Endothelial cell of umbilical vein (primary cell): ENCODE measurements at regions not wholly inside any gene's neighbourhood (a gene's known extent, or its start where the extent isn't known, plus 50 kb on each side); places are given as distances from the start of the nearest gene placed in this dataset.

ENCODE experiments used
- BruUV-seq: library from RNA; stranded (reverse); fragments of 400-500 nt; replicated peaks from 2 replicates; lab custom pipeline; 2021; lab: Mats Ljungman, UMichigan
- CTCF ChIA-PET: fragments of 300-600, 350-600 bp; sonication (Branson Sonifier 250); formaldehyde crosslinking; loops from one replicate; lab custom pipeline; 2021; ENCODE audit warnings: antibody characterized with exemption, inconsistent platforms; lab: Charles Lee
- POLR2A ChIA-PET: fragments of 300-600, 350-600 bp; sonication (Branson Sonifier 250); formaldehyde crosslinking; loops from one replicate; lab custom pipeline; 2021; ENCODE audit warnings: antibody characterized with exemption, inconsistent platforms; lab: Charles Lee
- DNase-seq: peaks from one replicate; pipeline ENCODE4 v3.0.0-alpha.2; 2011; ENCODE audit warnings: low read depth, low spot score
- FAIRE-seq: peaks from 2 replicates; lab custom pipeline; 2011; peaks lifted over from hg19 to GRCh38; lab: Jason Lieb, UNC
- H2AFZ ChIP-seq: 2 replicates; pipeline ENCODE4 v1.6.0; 2012; ENCODE audit warnings: low read depth, low read length, control low read depth, inconsistent platforms
- H3K27ac ChIP-seq: 2 replicates; pipeline ENCODE4 v1.5.1; 2011; ENCODE audit warnings: low read depth, mild to moderate bottlenecking, control low read depth, low read length, moderate library complexity; ENCODE audit not compliant: insufficient read depth
- H3K27me3 ChIP-seq, 2 experiments: 2 replicates each; pipeline versions ENCODE4 v1.6.0 to v1.6.1; 2011; ENCODE audit warnings: low read length in 2 of 2, mixed read lengths in 1 of 2; ENCODE audit not compliant: control insufficient read depth in 2 of 2, insufficient read depth in 2 of 2
- H3K36me3 ChIP-seq, 2 experiments: 2 replicates in 1 of 2; 3 replicates in 1 of 2; pipeline ENCODE4 v1.5.1; 2011; ENCODE audit warnings: low read length in 2 of 2, mild to moderate bottlenecking in 1 of 2, moderate library complexity in 1 of 2; ENCODE audit not compliant: control insufficient read depth in 2 of 2, insufficient read depth in 2 of 2; ENCODE audit errors: extremely low read depth in 1 of 2
- H3K4me1 ChIP-seq: 3 replicates; pipeline ENCODE4 v1.5.1; 2011; ENCODE audit warnings: mild to moderate bottlenecking, low read length; ENCODE audit not compliant: control insufficient read depth, insufficient read depth; ENCODE audit errors: extremely low read depth
- H3K4me2 ChIP-seq: 2 replicates; pipeline ENCODE4 v1.6.1; 2011; ENCODE audit warnings: low read length, control low read depth, mixed read lengths; ENCODE audit not compliant: insufficient read depth
- H3K4me3 ChIP-seq, 3 experiments: fragments of 200-600 bp in 1 of 3; sonication (generic), shearing (Covaris generic) in 1 of 3; replicated peaks in 1 of 3; 2 replicates each; pipeline ENCODE4 v1.5.1; 2011 to 2016; ENCODE audit warnings: control low read depth in 3 of 3, low read length in 3 of 3, mild to moderate bottlenecking in 2 of 3, inconsistent platforms in 1 of 3, low read depth in 1 of 3, moderate library complexity in 1 of 3; ENCODE audit not compliant: insufficient read depth in 1 of 3
- H3K79me2 ChIP-seq: 2 replicates; pipeline ENCODE4 v1.6.0; 2012; ENCODE audit warnings: low read length, inconsistent platforms; ENCODE audit not compliant: control insufficient read depth, insufficient read depth
- H3K9ac ChIP-seq: replicated peaks from 2 replicates; pipeline ENCODE3; 2011; ENCODE audit warnings: low read length, control low read depth; ENCODE audit not compliant: insufficient read depth; ENCODE audit errors: extremely low read depth
- H3K9me1 ChIP-seq: replicated peaks from 3 replicates; pipeline ENCODE4 v1.6.0; 2011; ENCODE audit warnings: mild to moderate bottlenecking, low read length; ENCODE audit not compliant: control insufficient read depth, insufficient read depth; ENCODE audit errors: extremely low read depth
- H3K9me3 ChIP-seq: replicated peaks from 2 replicates; pipeline ENCODE4 v1.5.1; 2012; ENCODE audit warnings: low read length, inconsistent platforms; ENCODE audit not compliant: control insufficient read depth, insufficient read depth
- H4K20me1 ChIP-seq: replicated peaks from 2 replicates; pipeline ENCODE3; 2011; ENCODE audit warnings: mild to moderate bottlenecking, low read length; ENCODE audit not compliant: control insufficient read depth, insufficient read depth; ENCODE audit errors: extremely low read depth
- EZH2 ChIP-seq: IDR thresholded peaks from 2 replicates; pipeline ENCODE4 v1.6.1; 2012; ENCODE audit warnings: borderline replicate concordance, low read depth, mild to moderate bottlenecking, moderate library complexity, low read length, inconsistent platforms; ENCODE audit not compliant: severe bottlenecking
- FOS ChIP-seq: IDR thresholded peaks from 2 replicates; pipeline ENCODE4 v1.6.1; 2011; ENCODE audit warnings: mild to moderate bottlenecking, low read length, moderate library complexity, borderline replicate concordance; ENCODE audit not compliant: insufficient read depth
- GATA2 ChIP-seq: IDR thresholded peaks from 2 replicates; pipeline ENCODE4 v1.7.0; 2011; ENCODE audit warnings: low read depth, mild to moderate bottlenecking, moderate library complexity, mixed read lengths, low read length; ENCODE audit not compliant: insufficient read length, insufficient read depth
- JUN ChIP-seq: IDR thresholded peaks from 2 replicates; pipeline ENCODE4 v1.6.1; 2011; ENCODE audit warnings: borderline replicate concordance, low read depth; ENCODE audit not compliant: insufficient read length, insufficient read depth
- MYC ChIP-seq: IDR thresholded peaks from one replicate; pipeline ENCODE4 v1.6.1; 2011; ENCODE audit warnings: mild to moderate bottlenecking, low read depth, low read length
- POLR2A ChIP-seq: IDR thresholded peaks from 2 replicates; pipeline ENCODE4 v1.6.1; 2012; ENCODE audit warnings: low read depth, mild to moderate bottlenecking, control low read depth, low read length
- POLR2AphosphoS5 ChIP-seq: IDR thresholded peaks from 2 replicates; pipeline ENCODE4 v1.6.1; 2012; ENCODE audit warnings: low read depth, mild to moderate bottlenecking, control low read depth, low read length, moderate library complexity; ENCODE audit not compliant: insufficient read depth
- dilution Hi-C: fragments of 300-500 bp; cut with MboI; formaldehyde crosslinking; loops from one replicate; pipeline ENCODE4 v1.15.0; 2019; ENCODE audit warnings: low sequenced_read_pairs; ENCODE audit not compliant: extremely low pct_ligation_motif_present
- intact Hi-C: fragments of 100-400 bp; cut with micrococcal nuclease; formaldehyde crosslinking; loops from one replicate; pipeline ENCODE4 v1.10.0; 2022
- TF ChIP-seq, protein P1 (sequence below): IDR thresholded peaks from 2 replicates; pipeline ENCODE4 v1.6.1; 2011; ENCODE audit not compliant: insufficient read depth, insufficient read length
- TF ChIP-seq, protein P2 (sequence below), 2 donors: IDR thresholded peaks; 1 replicate in 1 of 2; 2 replicates in 1 of 2; pipeline ENCODE4 v1.5.1; 2011; ENCODE audit warnings: low read length in 2 of 2, mild to moderate bottlenecking in 2 of 2, moderate library complexity in 2 of 2, control low read depth in 1 of 2, inconsistent platforms in 1 of 2, low read depth in 1 of 2; ENCODE audit not compliant: insufficient read depth in 1 of 2; ENCODE audit errors: extremely low read depth in 1 of 2

DNA sequence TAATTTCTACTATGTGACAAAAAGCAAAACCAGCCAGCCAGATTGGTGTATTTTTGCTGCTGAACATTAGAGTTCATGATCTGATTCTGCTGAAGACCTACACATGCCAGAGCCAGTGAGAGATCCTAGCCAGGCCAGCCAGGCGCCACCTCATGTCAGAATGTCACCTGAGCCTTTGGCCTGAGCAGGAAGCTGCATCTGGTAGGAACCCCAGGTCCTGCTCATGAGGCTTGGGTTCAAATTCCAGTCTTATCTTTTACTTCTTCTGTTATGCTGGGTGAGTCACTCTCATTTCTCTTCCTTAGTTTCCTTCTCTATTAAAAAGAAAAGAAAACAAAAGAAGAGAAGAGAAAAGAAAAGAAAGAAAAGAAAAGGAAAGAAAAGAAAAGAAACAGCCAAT, 585.1 kb upstream of the CDH5 start:
- no peaks in the 10 kb centered on the region for H3K36me3 ChIP-seq
- H3K9me1 ChIP-seq = no peaks in the 10 kb centered on the region
- no peaks in the 10 kb centered on the region for H3K9me3 ChIP-seq
- BruUV-seq = no TSS peak
- H3K27me3 ChIP-seq = no peaks in the 10 kb centered on the region
- peak; percentile 47 for TF ChIP-seq FOS
- TF ChIP-seq, protein P1, sequence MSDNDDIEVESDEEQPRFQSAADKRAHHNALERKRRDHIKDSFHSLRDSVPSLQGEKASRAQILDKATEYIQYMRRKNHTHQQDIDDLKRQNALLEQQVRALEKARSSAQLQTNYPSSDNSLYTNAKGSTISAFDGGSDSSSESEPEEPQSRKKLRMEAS = no peak
- TF ChIP-seq GATA2 = peak; percentile 73
- peak; percentile 61 for DNase-seq
- ChIA-PET POLR2A (no interaction called here), CTCF (interaction anchor here (0.8 kb wide), 1 partner anchor 14 kb away, joined by 3 read pairs; no protein-coding TSS in a partner anchor)
- dilution Hi-C loops = no loop called here
- H3K79me2 ChIP-seq = no peaks in the 10 kb centered on the region
- H3K27ac ChIP-seq = no peak overlapping the region
- H3K4me3 ChIP-seq = no peak overlapping the region
- no peak overlapping the region for H3K4me2 ChIP-seq
- no peaks in the 10 kb centered on the region for H4K20me1 ChIP-seq
- H2AFZ ChIP-seq = no peak overlapping the region
- H3K4me1 ChIP-seq = peaks cover 4% of the 10 kb centered on the region
- intact Hi-C loops = no loop called here
- peak; percentile 8 for FAIRE-seq
- H3K9ac ChIP-seq = no peak overlapping the region

DNA sequence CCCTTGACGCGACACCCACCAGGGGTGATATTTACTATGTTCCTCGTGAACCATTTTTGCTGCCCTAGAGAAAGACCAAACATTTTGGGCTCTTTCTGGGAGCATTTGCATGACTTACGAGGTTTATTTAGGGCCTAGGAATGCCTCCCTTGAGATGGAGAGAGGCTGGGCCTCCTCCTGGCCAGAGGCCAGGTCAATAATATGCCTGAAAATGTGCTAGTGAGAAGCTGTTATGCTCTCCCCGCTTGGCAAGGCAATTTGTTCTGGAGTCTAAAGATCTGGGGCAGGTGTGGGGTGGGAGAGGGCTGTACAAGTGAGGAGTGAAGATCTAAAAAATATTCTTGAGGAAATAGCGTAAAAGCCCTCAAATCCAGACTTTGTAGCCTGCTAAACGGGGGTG, 587.3 kb upstream of the CDH5 start:
- no peaks in the 10 kb centered on the region for H3K27me3 ChIP-seq
- no peak overlapping the region for H3K27ac ChIP-seq
- DNase-seq = no peak
- no peak overlapping the region for H3K4me3 ChIP-seq
- no peaks in the 10 kb centered on the region for H3K9me1 ChIP-seq
- no peaks in the 10 kb centered on the region for H3K79me2 ChIP-seq
- dilution Hi-C loops = no loop called here
- TF ChIP-seq POLR2A (no peak), MYC (no peak), GATA2 (no peak), POLR2AphosphoS5 (no peak), EZH2 (no peak), FOS (no peak), JUN (no peak)
- TF ChIP-seq, protein P1 = no peak
- TF ChIP-seq, protein P2, sequence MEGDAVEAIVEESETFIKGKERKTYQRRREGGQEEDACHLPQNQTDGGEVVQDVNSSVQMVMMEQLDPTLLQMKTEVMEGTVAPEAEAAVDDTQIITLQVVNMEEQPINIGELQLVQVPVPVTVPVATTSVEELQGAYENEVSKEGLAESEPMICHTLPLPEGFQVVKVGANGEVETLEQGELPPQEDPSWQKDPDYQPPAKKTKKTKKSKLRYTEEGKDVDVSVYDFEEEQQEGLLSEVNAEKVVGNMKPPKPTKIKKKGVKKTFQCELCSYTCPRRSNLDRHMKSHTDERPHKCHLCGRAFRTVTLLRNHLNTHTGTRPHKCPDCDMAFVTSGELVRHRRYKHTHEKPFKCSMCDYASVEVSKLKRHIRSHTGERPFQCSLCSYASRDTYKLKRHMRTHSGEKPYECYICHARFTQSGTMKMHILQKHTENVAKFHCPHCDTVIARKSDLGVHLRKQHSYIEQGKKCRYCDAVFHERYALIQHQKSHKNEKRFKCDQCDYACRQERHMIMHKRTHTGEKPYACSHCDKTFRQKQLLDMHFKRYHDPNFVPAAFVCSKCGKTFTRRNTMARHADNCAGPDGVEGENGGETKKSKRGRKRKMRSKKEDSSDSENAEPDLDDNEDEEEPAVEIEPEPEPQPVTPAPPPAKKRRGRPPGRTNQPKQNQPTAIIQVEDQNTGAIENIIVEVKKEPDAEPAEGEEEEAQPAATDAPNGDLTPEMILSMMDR (IDR thresholded peaks at IDR 0.05; ENCODE audit: extremely low read depth in 1 of 2, insufficient read depth in 1 of 2, low read depth in 1 of 2, low read length in 2 of 2) = no peak
- CTCF ChIA-PET = no interaction called here
- no peak overlapping the region for H3K4me2 ChIP-seq
- intact Hi-C loops = no loop called here
- no peaks in the 10 kb centered on the region for H3K36me3 ChIP-seq
- no peak overlapping the region for H3K9ac ChIP-seq
- no peaks in the 10 kb centered on the region for H4K20me1 ChIP-seq
- FAIRE-seq = no peak
- no peaks in the 10 kb centered on the region for H3K9me3 ChIP-seq
- H3K4me1 ChIP-seq = peaks cover 4% of the 10 kb centered on the region
- no TSS peak for BruUV-seq
- POLR2A ChIA-PET = no interaction called here
- H2AFZ ChIP-seq = no peak overlapping the region
